Progenitor cell of endocrine pancreas (in vitro differentiated cells): ENCODE measurements at regions not wholly inside any gene's neighbourhood (a gene's known extent, or its start where the extent isn't known, plus 50 kb on each side); places are given as distances from the start of the nearest gene placed in this dataset.

Experiments used
- DNase-seq: peaks from one replicate; pipeline ENCODE4 v3.0.0; 2021; ENCODE audit warnings: low spot score; ENCODE audit not compliant: unreplicated experiment
- H3K27ac Mint-ChIP-seq: 2 replicates; pipeline ENCODE4 v1.8.0; 2021; ENCODE audit warnings: mild to moderate bottlenecking, moderate library complexity, mixed read lengths
- H3K27me3 Mint-ChIP-seq: 2 replicates; pipeline ENCODE4 v1.8.0; 2021; ENCODE audit warnings: mixed read lengths
- H3K36me3 Mint-ChIP-seq: 2 replicates; pipeline ENCODE4 v1.8.0; 2022; ENCODE audit warnings: mixed read lengths; ENCODE audit not compliant: insufficient read depth
- H3K4me1 Mint-ChIP-seq: 2 replicates; pipeline ENCODE4 v1.8.0; 2021; ENCODE audit warnings: low read depth, mixed read lengths
- H3K4me3 Mint-ChIP-seq: 2 replicates; pipeline ENCODE4 v1.8.0; 2021; ENCODE audit warnings: low read depth, mild to moderate bottlenecking, moderate library complexity, mixed read lengths
- H3K9me3 Mint-ChIP-seq: 2 replicates; pipeline ENCODE4 v1.8.0; 2021; ENCODE audit warnings: low read depth, mixed read lengths
- TF ChIP-seq, protein P1 (sequence below): fragments of 200-600 bp; sonication (generic); IDR thresholded peaks from one replicate; pipeline ENCODE4 v1.5.0; 2021; ENCODE audit warnings: antibody characterized with exemption, mild to moderate bottlenecking; ENCODE audit not compliant: unreplicated experiment

DNA sequence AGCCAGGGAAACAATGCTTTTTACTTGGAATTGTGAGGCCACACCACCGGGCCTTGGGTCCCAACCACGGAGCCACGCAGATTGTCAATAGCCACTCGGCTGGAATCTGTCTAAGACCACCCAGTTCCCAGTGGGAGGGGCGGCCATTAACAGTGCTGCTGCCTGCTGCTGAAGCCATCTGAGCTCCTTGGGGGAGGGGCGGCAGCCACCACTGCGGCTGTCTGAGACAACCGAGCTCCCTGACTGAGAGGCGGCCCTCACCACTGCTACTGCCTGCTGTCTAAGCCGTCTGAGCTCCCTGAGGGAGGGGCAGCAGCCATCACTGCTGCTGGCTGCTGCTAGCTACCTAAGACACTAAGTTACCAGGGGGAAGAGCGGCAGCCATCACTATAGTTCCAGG, 64.3 kb downstream of the DMRTA2 start:
- Mint-ChIP-seq H3K4me3 (no peak overlapping the region), H3K4me1 (no peaks in the 10 kb centered on the region), H3K27ac (no peak overlapping the region), H3K36me3 (no peaks in the 10 kb centered on the region), H3K9me3 (peaks cover 11% of the 10 kb centered on the region), H3K27me3 (peaks cover 22% of the 10 kb centered on the region)
- TF ChIP-seq, protein P1, sequence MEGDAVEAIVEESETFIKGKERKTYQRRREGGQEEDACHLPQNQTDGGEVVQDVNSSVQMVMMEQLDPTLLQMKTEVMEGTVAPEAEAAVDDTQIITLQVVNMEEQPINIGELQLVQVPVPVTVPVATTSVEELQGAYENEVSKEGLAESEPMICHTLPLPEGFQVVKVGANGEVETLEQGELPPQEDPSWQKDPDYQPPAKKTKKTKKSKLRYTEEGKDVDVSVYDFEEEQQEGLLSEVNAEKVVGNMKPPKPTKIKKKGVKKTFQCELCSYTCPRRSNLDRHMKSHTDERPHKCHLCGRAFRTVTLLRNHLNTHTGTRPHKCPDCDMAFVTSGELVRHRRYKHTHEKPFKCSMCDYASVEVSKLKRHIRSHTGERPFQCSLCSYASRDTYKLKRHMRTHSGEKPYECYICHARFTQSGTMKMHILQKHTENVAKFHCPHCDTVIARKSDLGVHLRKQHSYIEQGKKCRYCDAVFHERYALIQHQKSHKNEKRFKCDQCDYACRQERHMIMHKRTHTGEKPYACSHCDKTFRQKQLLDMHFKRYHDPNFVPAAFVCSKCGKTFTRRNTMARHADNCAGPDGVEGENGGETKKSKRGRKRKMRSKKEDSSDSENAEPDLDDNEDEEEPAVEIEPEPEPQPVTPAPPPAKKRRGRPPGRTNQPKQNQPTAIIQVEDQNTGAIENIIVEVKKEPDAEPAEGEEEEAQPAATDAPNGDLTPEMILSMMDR = no peak
- no peak for DNase-seq

DNA sequence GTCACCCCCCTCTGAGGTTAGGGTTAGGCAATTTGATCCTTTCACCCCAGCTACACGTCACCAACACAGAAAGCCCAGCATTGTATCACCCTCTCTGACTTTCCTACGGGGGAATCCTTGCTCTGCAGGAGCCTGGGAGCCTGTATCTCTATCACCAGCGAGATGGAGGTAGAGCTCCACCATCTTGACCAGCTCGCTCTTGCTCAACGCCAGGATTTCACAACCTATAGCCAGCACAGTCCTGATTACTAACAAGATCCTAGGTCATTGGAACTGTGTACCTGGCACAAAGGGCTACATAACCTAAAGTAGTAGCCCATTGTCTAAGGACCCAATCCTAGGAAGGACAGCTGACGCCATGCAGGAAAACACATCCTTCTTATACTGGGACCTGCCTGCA, 66.1 kb downstream of the DMRTA2 start:
- peaks cover 9% of the 10 kb centered on the region for H3K9me3 Mint-ChIP-seq
- H3K4me3 Mint-ChIP-seq = no peak overlapping the region
- no peak for DNase-seq
- H3K4me1 Mint-ChIP-seq = no peaks in the 10 kb centered on the region
- TF ChIP-seq, protein P1 = no peak
- H3K27ac Mint-ChIP-seq = no peak overlapping the region
- no peaks in the 10 kb centered on the region for H3K36me3 Mint-ChIP-seq
- H3K27me3 Mint-ChIP-seq = peaks cover 14% of the 10 kb centered on the region

DNA sequence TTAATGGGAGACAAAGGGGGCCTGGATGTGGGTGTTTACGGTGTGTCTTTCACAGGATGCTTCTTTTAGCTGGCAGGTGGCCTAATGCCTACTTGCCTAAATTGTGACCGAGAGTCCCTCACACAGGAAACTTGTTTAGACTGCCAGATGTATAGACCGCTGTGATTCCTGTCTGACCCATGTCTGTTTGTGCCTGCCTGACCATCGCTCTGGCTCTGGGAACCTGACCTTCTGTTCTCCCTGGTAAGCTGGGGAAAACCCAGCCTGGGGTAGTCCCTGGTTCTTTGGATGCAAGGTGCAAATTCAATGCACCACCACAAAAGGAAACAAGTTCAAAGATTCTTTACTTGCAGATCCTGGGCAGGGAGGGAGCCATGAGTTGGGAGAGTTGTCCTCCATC, 68.4 kb downstream of the DMRTA2 start:
- no peak overlapping the region for H3K27ac Mint-ChIP-seq
- no peaks in the 10 kb centered on the region for H3K4me1 Mint-ChIP-seq
- TF ChIP-seq, protein P1 = no peak
- H3K36me3 Mint-ChIP-seq = no peaks in the 10 kb centered on the region
- no peak overlapping the region for H3K4me3 Mint-ChIP-seq
- H3K27me3 Mint-ChIP-seq = peaks cover 24% of the 10 kb centered on the region
- H3K9me3 Mint-ChIP-seq = no peaks in the 10 kb centered on the region
- no peak for DNase-seq

DNA sequence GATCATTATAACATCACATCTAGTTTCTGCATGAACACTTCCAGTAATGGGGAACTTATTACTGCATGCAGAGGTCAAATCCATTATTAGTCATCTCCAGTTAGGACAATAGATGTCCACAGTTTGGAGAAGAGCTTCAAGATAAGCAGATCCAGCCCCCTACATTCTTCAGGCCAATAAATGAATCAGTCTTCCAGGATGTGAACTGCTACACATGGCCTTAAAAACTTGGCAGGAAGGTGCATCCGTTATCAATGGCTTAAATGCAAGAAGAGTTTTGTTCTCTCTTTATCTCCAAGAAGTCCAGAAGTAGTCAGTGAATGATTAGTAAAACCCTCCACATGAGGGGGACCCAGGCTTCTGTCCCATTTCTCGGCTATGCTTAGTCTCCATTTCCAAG, 70.8 kb downstream of the DMRTA2 start:
- Mint-ChIP-seq H3K27me3 (peaks cover 38% of the 10 kb centered on the region), H3K4me3 (no peak overlapping the region), H3K4me1 (no peaks in the 10 kb centered on the region), H3K27ac (no peak overlapping the region), H3K36me3 (no peaks in the 10 kb centered on the region), H3K9me3 (no peaks in the 10 kb centered on the region)
- TF ChIP-seq, protein P1 = no peak
- DNase-seq = no peak

DNA sequence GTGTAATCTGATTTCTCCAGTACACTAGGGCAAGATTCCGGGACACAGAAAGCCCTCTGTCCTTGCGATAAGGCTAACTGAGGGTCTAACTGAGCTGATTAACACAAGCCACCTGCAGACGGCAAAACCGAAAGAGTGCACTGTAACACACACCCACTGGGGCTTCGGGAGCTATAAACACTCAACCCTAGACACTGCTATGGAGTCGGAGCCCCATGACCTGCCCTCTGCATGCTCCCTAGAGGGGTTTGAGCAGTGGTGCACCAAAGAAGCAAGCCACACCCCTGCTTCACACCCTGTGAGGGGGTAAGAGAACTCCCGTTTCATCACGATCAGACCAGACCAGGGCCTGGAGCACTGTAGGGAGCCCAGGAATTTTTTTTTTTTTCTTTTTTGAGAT, 72.4 kb downstream of the DMRTA2 start:
- no peaks in the 10 kb centered on the region for H3K4me1 Mint-ChIP-seq
- H3K27ac Mint-ChIP-seq = no peak overlapping the region
- no peak overlapping the region for H3K4me3 Mint-ChIP-seq
- DNase-seq = no peak
- no peaks in the 10 kb centered on the region for H3K36me3 Mint-ChIP-seq
- H3K27me3 Mint-ChIP-seq = peaks cover 40% of the 10 kb centered on the region
- TF ChIP-seq, protein P1 = no peak
- no peaks in the 10 kb centered on the region for H3K9me3 Mint-ChIP-seq

DNA sequence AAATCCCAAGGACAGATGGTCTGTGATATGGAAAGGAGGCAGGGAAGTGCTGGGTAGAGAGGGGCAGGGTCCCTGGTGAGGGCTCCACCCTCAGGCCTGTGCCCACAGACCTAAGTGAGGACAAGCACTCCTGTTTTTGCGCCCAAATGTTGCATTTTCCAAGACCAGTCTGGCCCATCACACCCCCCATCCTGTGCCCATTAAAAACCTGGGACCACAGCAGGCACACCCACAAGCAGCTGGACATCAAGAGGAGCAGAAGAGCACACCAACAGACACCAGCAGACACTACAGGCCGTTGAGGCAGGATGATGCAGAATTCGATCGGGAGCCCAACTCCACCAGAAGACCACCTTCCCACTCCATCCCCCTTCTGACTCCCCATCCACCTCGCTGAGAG, 72.8 kb downstream of the DMRTA2 start:
- Mint-ChIP-seq H3K36me3 (no peaks in the 10 kb centered on the region), H3K9me3 (no peaks in the 10 kb centered on the region), H3K27ac (no peak overlapping the region), H3K4me3 (no peak overlapping the region), H3K4me1 (no peaks in the 10 kb centered on the region), H3K27me3 (peaks cover 36% of the 10 kb centered on the region)
- TF ChIP-seq, protein P1 = no peak
- no peak for DNase-seq
